DOHH2 (cell line): ENCODE measurements at regions not wholly inside any gene's neighbourhood (a gene's known extent, or its start where the extent isn't known, plus 50 kb on each side); places are given as distances from the start of the nearest gene placed in this dataset.

Source experiments
- H3F3A ChIP-seq: fragments of 200-600 bp; sonication (generic), shearing (Covaris generic); 2 replicates; pipeline ENCODE4 v1.6.0; 2016; ENCODE audit warnings: antibody characterized with exemption, mild to moderate bottlenecking; ENCODE audit not compliant: control insufficient read depth, insufficient read depth
- H3K27ac ChIP-seq: fragments of 200-600 bp; sonication (generic); 2 replicates; pipeline ENCODE4 v1.5.1; 2014; ENCODE audit warnings: low read depth, mild to moderate bottlenecking, low read length, moderate library complexity
- H3K27me3 ChIP-seq: fragments of 200-600 bp; sonication (generic); 2 replicates; pipeline ENCODE4 v1.6.1; 2014; ENCODE audit warnings: mild to moderate bottlenecking, low read length, mixed read lengths; ENCODE audit not compliant: control insufficient read depth
- H3K36me3 ChIP-seq: fragments of 200-600 bp; sonication (generic); 2 replicates; pipeline ENCODE4 v1.6.1; 2014; ENCODE audit warnings: mild to moderate bottlenecking, low read length, moderate library complexity, mixed read lengths; ENCODE audit not compliant: control insufficient read depth
- H3K4me1 ChIP-seq: fragments of 200-600 bp; sonication (generic); 2 replicates; pipeline ENCODE4 v1.6.1; 2014; ENCODE audit warnings: mild to moderate bottlenecking, low read length, mixed read lengths; ENCODE audit not compliant: control insufficient read depth
- H3K4me2 ChIP-seq: fragments of 200-600 bp; sonication (generic); 2 replicates; pipeline ENCODE4 v1.6.0; 2014; ENCODE audit warnings: mild to moderate bottlenecking, low read length, moderate library complexity
- H3K4me3 ChIP-seq: fragments of 200-600 bp; sonication (generic); 2 replicates; pipeline ENCODE4 v1.5.1; 2014; ENCODE audit warnings: mild to moderate bottlenecking, low read length, mixed read lengths
- H3K79me2 ChIP-seq: fragments of 200-600 bp; sonication (generic); 2 replicates; pipeline ENCODE4 v1.6.1; 2014; ENCODE audit warnings: mild to moderate bottlenecking, low read length, mixed read lengths; ENCODE audit not compliant: control insufficient read depth
- H3K9me2 ChIP-seq: fragments of 200-600 bp; sonication (generic); replicated peaks from 2 replicates; pipeline ENCODE4 v1.6.1; 2014; ENCODE audit warnings: mild to moderate bottlenecking, low read length, mixed read lengths; ENCODE audit not compliant: control insufficient read depth
- H3K9me3 ChIP-seq: fragments of 200-600 bp; sonication (generic); 2 replicates; pipeline ENCODE4 v1.6.1; 2014; ENCODE audit warnings: antibody characterized with exemption, low read length, mixed read lengths; ENCODE audit not compliant: control insufficient read depth, insufficient read depth
- H4K20me1 ChIP-seq: fragments of 200-600 bp; sonication (generic); 2 replicates; pipeline ENCODE4 v1.6.0; 2014; ENCODE audit warnings: low read depth, mild to moderate bottlenecking, antibody characterized with exemption, low read length, moderate library complexity; ENCODE audit not compliant: control insufficient read depth, insufficient read depth
- CTCF ChIP-seq: fragments of 200-600 bp; sonication (generic); IDR thresholded peaks from one replicate; pipeline ENCODE4 v1.5.1; 2014; ENCODE audit warnings: antibody characterized with exemption, mild to moderate bottlenecking, low read depth, low read length; ENCODE audit not compliant: poor library complexity, severe bottlenecking
- EZH2phosphoT487 ChIP-seq: fragments of 200-600 bp; sonication (generic); IDR thresholded peaks from 2 replicates; pipeline ENCODE4 v1.6.1; 2017; ENCODE audit warnings: borderline replicate concordance, mild to moderate bottlenecking, antibody characterized with exemption, low read length, moderate library complexity, mixed read lengths

- Histone ChIP-seq H3K27ac (no peak overlapping the region), H3F3A (no peaks in the 10 kb centered on the region), H3K27me3 (no peaks in the 10 kb centered on the region), H3K4me2 (no peak overlapping the region), H3K79me2 (no peaks in the 10 kb centered on the region), H3K36me3 (no peaks in the 10 kb centered on the region), H3K4me3 (no peak overlapping the region), H3K9me2 (no peaks in the 10 kb centered on the region), H4K20me1 (no peaks in the 10 kb centered on the region), H3K9me3 (no peaks in the 10 kb centered on the region), H3K4me1 (no peaks in the 10 kb centered on the region)
- TF ChIP-seq CTCF (no peak), EZH2phosphoT487 (no peak)
Measured at GRCh38 chr5:60177596-60177995, 284.1 kb upstream of the PDE4D start.

- H3K9me3 ChIP-seq: no peaks in the 10 kb centered on the region
- H3K9me2 ChIP-seq: no peaks in the 10 kb centered on the region
- H4K20me1 ChIP-seq: no peaks in the 10 kb centered on the region
- H3K27ac ChIP-seq: no peak overlapping the region
- TF ChIP-seq CTCF (no peak), EZH2phosphoT487 (no peak)
- H3K4me2 ChIP-seq: no peak overlapping the region
- H3K27me3 ChIP-seq: no peaks in the 10 kb centered on the region
- no peaks in the 10 kb centered on the region for H3F3A ChIP-seq
- no peak overlapping the region for H3K4me3 ChIP-seq
- H3K36me3 ChIP-seq: no peaks in the 10 kb centered on the region
- no peaks in the 10 kb centered on the region for H3K79me2 ChIP-seq
- H3K4me1 ChIP-seq: no peaks in the 10 kb centered on the region
Measured at GRCh38 chr5:60173667-60174066, 280.1 kb upstream of the PDE4D start.

GRCh38 chr5:60163762-60164161 is 270.2 kb upstream of the PDE4D start:
- Histone ChIP-seq H3F3A (no peaks in the 10 kb centered on the region), H3K79me2 (no peaks in the 10 kb centered on the region), H3K4me3 (no peak overlapping the region), H3K4me1 (no peaks in the 10 kb centered on the region), H3K9me3 (no peaks in the 10 kb centered on the region), H3K4me2 (no peak overlapping the region), H3K27me3 (no peaks in the 10 kb centered on the region), H4K20me1 (no peaks in the 10 kb centered on the region), H3K9me2 (no peaks in the 10 kb centered on the region), H3K27ac (no peak overlapping the region), H3K36me3 (no peaks in the 10 kb centered on the region)
- TF ChIP-seq CTCF: no peak
- TF ChIP-seq EZH2phosphoT487: no peak

GRCh38 chr5:60162441-60162840 is 268.9 kb upstream of the PDE4D start:
- Histone ChIP-seq H3K4me3 (no peak overlapping the region), H3K27me3 (no peaks in the 10 kb centered on the region), H3K4me2 (no peak overlapping the region), H3F3A (no peaks in the 10 kb centered on the region), H3K36me3 (no peaks in the 10 kb centered on the region), H3K9me2 (no peaks in the 10 kb centered on the region), H4K20me1 (no peaks in the 10 kb centered on the region), H3K27ac (no peak overlapping the region), H3K79me2 (no peaks in the 10 kb centered on the region), H3K9me3 (no peaks in the 10 kb centered on the region), H3K4me1 (no peaks in the 10 kb centered on the region)
- no peak for TF ChIP-seq CTCF
- no peak for TF ChIP-seq EZH2phosphoT487
